GM19463 (cell line): ENCODE measurements at regions not wholly inside any gene's neighbourhood (a gene's known extent, or its start where the extent isn't known, plus 50 kb on each side); places are given as distances from the start of the nearest gene placed in this dataset.
"Not testable (repeated sequence)": the region's sequence is repeated elsewhere in the genome, so short reads cannot be mapped to it uniquely, and the experiment has no call there.

ENCODE experiments used
- ATAC-seq: cut with Tn5 transposase; IDR thresholded peaks from one replicate; pipeline ENCODE4 v1.9.1; 2021; ENCODE audit warnings: mild to moderate bottlenecking, moderate library complexity; ENCODE audit not compliant: unreplicated experiment

DNA sequence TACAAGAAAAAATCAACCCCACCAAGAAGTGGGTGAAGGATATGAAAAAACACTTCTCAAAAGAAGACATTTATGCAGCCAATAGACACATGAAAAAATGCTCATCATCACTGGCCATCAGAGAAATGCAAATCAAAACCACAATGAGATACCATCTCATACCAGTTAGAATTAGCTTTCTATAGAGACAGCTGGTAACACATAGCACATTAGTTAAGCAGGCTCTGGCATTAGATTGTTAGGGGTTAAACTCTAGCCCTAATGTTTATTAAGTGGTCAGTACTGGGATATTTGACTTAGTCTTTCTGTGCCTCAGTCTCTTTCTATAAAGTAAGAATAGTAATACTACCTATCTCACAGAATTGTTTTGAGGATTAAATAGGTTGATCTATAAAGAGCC, 65.2 kb upstream of the TGFBR2 start:
- not testable (repeated sequence) for ATAC-seq

GRCh38 chr3:30542897-30543296, 63.5 kb upstream of the TGFBR2 start:
- ATAC-seq: no peak

DNA sequence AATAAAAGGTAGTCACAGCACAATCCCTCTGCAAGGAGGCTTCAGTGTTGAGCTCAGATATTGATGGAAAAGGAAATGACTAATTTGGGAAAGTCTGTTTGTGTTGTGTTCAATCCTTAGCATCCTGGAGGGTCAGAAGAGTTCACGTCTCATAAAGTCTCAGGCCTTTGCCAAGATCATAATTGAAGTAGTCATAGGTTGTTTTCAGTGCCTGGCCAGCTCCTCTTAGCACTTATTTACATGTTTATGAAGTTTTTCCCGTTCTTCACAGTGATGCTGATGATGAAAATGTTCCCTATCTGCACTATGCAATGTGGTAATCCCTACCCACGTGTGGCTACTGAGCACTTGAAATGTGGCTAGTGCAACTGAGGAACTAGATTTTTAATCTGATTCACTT, 61.6 kb upstream of the TGFBR2 start:
- ATAC-seq: no peak

GRCh38 chr3:30546934-30547333, 59.5 kb upstream of the TGFBR2 start:
- ATAC-seq: no peak

GRCh38 chr3:30547716-30548115, 58.7 kb upstream of the TGFBR2 start:
- ATAC-seq: no peak

DNA sequence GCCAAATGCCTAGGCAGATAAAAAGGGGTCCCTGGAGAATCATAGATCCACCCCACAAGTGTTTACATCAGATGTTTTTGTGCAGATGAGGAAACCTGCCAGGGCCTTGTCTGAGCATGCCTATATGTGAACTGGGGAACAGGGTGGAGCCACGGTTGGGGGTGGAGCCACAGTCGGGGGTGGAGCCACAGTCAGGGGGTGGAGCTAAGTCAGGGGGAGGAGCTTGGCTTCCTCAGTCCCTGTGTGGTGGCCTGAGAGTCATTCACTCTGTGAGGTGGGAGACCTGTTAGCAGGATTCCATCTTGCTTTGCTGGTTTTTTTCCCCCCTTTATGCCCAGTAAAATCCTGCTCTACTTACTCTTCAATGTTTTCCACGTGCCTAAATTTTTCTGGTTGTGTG, 57.8 kb upstream of the TGFBR2 start:
- no peak for ATAC-seq

DNA sequence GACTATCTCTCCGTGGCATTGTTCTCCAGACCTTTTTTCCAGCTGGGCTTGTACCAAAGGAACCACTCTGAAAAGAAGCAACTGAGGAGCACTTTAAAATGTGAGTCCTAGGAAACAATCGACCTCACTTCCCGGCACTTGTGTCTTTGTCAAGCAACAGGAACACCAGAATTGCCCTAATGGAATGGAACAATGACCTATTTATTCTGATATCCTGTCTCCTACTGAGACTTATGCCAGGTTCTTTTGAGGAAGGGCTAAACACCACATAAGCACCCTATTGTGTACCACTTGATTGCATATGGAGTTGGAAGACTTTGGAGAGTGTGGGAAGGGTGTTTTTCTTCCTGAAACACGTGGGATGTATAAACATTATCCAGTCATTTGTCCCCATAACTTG, 56.8 kb upstream of the TGFBR2 start:
- ATAC-seq: no peak

- ATAC-seq: no peak
Measured at GRCh38 chr3:30550246-30550645, 56.2 kb upstream of the TGFBR2 start.

- ATAC-seq: no peak
Measured at GRCh38 chr3:30551266-30551665, 55.1 kb upstream of the TGFBR2 start.

GRCh38 chr3:30551927-30552326, 54.5 kb upstream of the TGFBR2 start:
- no peak for ATAC-seq

DNA sequence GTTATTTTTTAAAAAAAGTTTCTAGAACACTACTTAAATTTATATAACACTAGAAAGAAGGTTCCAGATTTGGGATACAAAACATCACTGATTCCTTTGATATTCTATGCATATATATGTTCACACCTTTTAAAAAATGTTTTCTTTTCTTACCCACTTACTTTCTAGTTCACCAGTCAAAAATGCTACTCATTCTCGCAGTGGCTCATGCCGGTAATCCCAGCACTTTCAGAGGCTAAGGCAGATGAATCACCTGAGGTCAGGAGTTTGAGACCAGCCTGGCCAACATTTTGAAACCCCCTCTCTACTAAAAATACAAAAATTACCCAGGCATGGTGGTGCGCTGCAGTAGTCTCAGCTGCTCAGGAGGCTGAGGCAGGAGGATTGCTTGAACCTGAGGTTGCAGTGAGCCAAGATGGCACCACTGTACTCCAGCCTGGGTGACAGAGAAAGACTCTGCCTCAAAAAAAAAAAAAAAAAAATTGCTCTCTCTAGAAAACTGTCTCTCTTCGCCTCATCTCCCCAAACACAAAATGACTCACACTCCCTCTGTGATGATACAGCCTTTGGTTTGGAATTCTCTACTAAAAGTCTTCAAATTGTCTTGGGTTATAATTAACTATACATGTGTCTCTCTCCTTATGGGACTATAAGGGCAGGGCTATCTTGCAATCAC, 52.6 kb upstream of the TGFBR2 start:
- no peak for ATAC-seq

- no peak for ATAC-seq
Measured at GRCh38 chr3:30554317-30554690, 52.1 kb upstream of the TGFBR2 start.

- ATAC-seq: no peak
Measured at GRCh38 chr3:30555968-30556367, 50.4 kb upstream of the TGFBR2 start.
